H4 (cell line): ENCODE measurements at regions not wholly inside any gene's neighbourhood (a gene's known extent, or its start where the extent isn't known, plus 50 kb on each side); places are given as distances from the start of the nearest gene placed in this dataset.
A peak's percentile ranks its signal among the peaks of the same experiment; 100 is the strongest.
"Not testable (repeated sequence)": the region's sequence is repeated elsewhere in the genome, so short reads cannot be mapped to it uniquely, and the experiment has no call there.

ENCODE experiments used
- DNase-seq: peaks from one replicate; pipeline ENCODE4 v3.0.0-alpha.2; 2015; ENCODE audit warnings: low spot score

DNA sequence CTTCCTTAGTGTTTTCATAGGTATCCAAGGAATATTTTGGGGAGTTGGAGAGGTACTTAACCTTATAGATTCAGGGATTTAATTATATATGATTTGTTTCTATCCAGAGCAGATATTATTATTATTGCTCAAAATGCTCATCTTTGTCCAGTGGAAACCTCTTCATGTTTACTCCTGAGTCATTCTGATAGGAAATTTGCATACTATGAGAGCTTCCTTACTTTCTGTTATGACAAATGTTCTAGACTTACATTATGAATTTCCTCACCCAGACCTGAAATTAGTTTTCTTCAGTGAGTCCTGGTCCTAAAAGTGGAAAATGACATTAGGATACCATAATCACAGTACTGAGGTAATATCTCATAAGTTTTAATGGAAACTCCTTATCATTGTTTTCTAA is 57.5 kb upstream of the PLPPR5 start:
- no peak for DNase-seq

DNA sequence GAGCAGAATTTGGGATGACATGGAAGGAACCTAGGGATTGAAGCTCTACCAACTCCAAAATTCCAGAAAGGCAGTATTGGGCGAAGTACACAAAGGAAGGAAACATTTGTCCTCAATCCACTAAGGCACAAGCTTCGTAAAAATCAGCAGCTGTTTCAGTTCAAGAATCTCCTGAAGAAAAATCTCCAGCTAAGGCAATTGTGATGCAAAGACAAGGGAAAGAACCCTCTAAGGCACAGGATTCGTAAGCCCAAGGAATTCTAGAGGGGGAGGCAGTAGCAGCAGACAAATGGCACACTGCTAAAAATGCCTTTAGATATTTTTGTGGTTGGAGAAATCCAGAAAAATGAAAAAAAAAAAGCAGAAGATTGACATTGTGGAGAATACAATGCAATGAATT is 64.5 kb upstream of the PLPPR5 start:
- DNase-seq, result no peak

DNA sequence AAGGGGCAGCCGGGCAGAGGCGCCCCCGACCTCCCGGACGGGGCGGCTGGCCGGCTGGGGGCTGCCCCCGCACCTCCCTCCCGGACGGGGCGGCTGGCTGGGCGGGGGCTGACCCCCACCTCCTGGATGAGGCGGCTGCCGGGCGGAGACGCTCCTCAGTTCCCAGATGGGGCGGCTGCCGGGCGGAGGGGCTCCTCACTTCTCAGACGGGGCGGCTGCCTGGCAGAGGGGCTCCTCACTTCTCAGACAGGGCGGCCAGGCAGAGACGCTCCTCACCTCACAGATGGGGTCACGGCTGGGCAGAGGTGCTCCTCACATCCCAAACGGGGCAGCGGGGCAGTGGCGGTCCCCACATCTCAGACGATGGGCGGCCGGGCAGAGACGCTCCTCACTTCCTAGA is 73.9 kb upstream of the PLPPR5 start:
- DNase-seq, result not testable (repeated sequence)

DNA sequence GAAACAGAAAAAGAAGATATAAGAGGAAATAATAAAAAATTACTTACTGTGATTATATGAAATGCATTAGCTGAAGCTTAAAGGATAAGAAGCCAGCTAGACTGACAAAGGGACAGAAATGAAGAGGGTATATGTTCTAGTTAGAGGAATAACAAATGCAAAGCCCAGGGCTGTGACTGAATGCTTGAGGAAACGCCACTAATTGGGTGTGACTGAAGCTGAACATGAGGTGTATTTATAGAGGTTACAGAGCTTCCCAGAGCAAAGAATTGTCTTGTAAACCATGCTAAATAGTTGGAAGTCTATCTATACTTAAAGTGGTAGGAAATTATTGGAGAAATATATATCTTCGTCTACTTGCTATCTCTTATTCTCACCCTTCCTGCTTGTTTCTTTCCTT is 77.7 kb upstream of the PLPPR5 start:
- DNase-seq, result no peak

DNA sequence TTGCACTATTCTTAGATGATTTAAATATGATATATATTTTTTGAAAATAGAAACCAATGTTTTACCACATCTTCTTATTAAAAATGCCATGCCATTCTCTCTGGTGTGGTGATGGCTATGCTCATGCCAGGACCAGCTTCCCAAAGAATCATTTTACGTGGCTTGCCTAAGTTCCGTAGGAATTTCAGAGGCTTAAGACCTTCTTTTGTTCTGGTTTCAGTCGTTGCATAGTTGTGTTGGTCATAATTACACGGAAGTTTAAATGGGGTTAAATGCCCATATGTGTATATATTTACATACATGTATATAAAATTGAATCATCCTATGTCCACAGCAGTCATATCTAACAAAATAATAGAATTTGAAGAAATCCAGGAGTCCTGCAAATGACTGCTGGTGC is 78.7 kb upstream of the PLPPR5 start:
- DNase-seq, result no peak

DNA sequence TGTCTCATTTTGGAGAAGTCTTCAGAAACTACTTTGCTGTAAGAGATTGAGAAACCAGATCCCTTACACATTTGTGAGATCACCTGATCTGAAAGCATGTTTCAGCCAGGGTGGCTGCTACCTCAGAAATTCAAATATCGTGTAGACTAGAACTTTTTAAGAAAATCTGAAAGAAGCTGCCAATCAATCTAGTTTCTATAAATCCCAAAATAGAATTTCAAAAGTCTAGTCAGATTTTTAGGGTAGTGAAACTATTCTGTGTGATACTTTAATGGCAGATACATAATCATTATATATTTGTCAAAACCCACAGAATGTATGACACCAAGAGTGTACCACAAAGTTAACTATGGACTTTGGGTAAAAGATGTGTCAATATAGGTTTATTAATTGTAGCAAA is 79.9 kb upstream of the PLPPR5 start:
- no peak for DNase-seq

DNA sequence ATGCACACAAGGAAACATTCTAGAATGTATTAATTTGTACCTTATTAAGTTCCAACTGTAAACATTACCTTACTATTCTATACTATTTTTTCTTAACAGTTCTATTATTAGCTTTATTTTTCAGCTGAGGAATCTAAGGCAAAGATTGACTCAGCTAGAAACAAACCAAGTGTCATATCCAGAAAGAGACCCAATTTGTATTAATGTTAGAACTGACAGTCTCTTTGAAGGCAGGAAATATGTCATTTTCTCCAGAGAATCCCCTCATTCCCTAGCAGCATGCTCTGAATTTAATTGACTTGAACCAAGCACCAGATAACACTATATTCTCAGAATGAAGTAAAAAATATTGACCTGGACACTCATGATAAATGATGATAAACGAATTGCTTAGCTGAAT is 81.4 kb upstream of the PLPPR5 start:
- DNase-seq, result no peak

DNA sequence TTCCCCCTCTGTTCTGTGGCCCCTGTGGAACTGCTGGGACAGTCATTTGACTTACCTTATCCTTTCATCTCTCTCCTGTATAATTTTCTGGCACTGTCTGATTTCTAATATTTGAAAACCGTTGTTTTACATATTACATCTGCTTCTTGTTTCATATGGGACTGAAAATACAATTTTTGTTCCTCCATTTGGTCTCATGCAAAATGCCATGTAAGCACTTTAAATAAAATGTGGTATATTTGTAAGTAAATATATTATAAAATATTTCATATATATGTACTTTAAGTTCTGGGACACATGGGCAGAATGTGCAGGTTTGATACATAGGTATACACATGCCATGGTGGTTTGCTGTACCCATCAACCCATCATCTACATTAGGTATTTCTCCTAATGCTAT is 93.9 kb upstream of the PLPPR5 start:
- DNase-seq, result no peak

DNA sequence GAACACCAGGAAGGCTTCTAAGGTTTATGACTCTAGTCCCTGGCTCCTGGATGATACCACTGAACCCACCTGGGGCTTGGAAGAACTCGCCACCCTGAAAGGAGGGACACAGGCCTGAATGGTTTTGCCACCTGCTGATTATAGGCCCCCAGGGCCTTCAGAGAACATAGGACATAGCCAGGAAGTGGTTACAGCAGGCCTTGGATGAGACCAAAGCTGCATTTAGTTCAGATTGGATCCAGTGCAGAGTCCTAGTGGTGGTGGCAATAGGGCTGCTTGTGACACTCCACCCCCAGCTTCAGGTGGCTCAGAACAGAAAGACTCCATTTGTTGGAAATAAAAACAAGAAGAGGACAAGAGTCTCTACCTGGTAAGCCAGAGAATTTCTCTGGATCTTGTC is 101.6 kb upstream of the PLPPR5 start:
- DNase-seq, result no peak

DNA sequence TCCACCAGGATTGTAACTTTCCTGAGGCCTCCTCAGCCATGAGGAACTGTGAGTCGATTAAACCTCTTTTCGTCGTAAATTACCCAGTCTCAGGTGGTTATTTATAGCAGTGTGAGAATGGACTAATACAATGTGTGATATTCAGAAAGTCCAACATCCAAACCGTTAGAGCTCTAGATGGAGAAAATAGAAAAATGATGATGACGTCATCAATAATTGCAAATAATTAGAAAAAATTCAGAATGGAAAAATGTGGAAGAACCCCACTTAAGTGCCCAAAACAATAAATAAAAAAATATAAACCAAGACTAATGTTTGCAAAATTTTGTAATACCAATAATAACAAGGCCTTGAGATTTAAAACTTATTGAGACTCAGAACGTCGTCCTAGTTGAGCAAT is 103.0 kb upstream of the PLPPR5 start:
- DNase-seq, result no peak

DNA sequence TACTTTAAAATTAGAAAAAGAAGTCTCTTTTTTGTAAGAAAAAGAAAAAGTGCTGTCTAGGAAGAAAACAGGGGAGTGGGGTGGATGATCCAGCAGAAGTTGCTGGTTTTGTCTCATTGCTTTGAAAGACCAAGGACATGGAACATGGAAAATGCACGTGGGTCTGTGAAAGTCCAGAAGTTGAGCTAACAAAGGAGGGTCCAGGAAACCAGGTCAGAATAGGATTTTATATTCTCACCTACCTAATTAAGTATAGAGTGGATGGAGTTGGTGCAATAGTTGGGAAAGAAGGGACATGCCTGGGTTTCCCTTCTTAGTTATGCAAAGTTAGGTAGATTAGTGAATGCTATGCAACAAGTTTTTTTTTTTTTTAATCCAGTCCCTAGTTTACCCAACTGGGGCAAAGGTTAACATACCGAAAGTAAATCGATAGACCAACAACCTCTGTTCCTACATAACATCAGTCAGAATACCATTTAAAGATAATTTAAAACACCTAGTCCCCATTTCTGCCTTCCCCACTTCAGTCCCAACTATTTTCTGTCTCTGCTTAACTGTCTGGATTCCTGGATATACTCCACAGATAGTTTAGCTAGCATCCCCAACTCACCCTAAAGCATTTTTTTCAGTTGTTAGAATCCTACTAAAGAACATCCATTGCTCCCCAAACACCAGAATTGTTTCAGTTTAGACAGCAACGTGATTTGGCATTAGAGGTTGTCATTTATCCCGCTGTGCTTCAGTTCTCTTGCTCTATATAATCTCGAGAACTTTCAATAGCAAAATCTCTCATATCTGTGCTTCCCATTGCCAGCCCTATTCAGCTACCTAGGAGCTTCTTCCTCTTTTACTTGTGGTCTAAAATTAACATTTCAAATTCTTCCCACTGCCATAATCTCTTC is 105.7 kb upstream of the PLPPR5 start:
- no peak for DNase-seq

DNA sequence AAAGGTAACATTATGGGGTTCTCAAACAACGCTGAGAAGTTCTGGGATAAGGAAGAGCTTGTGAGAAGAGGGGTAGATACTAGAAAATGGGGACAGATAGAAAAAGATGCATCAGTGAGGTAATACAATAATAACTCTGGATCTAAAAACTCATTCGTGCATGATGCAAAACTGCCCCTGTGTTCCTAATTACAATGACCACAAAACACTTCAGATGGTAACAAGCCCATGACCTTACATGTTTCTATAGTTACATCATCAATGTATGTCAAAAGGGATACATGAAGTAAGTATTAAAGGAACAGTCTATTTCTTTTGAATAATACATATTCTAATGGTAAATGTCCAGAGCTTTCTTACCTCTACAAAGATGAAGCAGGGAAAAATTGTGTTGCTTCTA is 110.6 kb upstream of the PLPPR5 start:
- DNase-seq, result no peak

DNA sequence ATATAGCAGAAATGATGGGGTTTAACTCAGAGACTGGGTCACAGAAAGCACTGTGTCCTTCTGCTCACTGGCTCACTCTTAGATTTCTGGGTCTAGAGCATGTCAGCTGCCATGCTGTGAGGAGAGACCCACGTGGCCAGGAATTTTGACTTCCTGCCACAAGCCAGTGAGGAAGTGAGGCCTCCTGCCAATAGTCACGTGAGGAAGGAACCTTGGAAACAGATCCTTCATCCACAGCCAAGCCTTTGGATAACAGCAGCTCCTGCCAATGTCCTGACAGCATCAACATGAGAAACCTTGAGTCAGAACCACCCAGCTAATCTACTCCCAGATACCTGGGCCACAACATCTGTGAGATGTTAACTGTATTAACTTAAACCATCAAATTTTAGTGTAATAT is 114.5 kb upstream of the PLPPR5 start:
- peak; percentile 4 for DNase-seq

DNA sequence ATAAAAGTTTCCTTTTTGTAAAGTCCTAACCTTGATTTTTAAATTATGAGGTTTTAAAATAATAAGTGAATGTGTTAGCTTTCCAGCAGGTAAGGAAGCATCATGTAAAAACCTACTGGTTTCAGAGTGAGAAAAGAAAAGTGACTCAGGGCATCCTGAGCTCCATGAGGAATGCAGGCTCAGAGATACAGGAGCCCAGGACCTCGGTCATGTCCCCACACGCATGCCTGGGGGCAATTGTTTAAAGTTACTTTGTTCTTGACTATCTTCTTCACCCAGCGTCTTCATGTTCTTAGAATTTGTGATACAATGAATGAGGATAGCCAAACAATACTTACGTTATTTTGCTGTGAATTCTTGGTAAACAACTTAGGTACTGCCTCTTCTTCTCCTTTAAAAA is 117.4 kb upstream of the PLPPR5 start:
- no peak for DNase-seq

DNA sequence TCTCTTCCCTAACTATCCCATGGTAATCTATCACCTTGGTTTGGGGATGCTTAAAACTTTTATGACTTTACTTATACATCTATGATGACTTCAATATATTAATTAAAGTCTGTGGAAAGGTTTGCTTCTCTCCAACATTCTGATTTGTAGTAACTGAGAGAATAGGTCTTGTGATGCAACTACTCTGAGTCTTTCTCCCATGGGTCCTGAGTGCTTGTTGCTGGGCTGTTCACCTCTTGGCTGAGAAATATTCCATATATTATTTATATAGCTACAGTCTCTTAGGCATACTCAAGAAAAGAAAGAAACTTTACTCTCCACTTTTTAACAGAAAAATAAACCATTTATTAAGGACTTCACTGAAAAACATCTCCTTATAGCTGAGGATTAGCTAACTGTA is 119.3 kb upstream of the PLPPR5 start:
- DNase-seq, result no peak

DNA sequence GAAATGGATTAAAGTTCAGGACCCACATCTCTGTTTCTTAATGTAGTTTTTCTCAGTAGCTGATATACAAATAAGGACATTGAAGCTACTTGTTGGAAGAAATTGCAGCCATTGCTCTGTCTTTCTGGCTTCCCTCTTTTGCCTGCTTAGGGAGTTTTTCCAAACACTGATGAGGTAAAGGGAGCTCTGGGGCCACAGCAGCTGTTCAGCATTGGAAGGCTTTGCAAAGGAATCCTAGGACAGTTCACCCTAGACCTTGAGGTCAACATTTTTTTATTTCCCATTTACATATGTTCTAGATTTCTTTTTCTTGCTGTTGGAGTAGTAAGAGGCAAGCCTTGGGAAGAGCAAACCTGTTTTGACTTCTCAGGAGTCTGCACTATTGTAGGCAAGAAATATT is 126.9 kb upstream of the PLPPR5 start:
- no peak for DNase-seq

DNA sequence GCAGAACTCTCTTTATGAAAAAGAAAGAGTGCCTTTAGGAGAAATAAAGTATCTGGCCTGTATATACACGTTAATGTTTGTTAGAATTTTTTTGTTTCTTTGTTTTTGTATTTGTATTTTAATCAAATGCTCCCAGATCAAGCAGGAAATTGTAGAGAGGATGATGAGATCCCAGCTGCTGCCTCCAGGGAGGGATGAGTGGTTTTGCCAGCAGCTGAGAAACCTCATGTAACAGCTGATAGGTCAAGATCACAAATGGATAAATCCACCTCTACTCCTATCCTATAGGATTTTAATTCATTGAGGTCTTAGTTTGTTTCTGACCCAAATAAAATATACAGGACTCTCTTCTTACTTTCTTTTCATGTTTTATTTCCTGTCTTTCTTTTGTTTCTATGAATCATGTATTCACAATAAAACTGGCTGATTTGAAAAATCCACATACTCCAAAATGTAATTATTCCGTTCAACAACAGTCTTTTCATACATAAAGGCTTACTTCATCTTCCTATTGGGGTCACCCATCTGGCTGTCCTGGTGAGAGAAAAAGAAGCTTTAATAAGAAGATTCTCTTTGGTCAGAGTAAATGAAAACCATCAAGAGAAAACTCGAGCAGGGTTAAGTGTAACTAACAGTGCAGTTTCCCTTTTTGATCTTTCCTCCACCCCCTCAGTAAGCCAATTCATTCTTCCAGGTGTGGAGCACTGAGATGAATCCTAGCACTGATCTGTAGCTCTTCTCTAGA is 129.3 kb upstream of the PLPPR5 start:
- DNase-seq, result no peak

DNA sequence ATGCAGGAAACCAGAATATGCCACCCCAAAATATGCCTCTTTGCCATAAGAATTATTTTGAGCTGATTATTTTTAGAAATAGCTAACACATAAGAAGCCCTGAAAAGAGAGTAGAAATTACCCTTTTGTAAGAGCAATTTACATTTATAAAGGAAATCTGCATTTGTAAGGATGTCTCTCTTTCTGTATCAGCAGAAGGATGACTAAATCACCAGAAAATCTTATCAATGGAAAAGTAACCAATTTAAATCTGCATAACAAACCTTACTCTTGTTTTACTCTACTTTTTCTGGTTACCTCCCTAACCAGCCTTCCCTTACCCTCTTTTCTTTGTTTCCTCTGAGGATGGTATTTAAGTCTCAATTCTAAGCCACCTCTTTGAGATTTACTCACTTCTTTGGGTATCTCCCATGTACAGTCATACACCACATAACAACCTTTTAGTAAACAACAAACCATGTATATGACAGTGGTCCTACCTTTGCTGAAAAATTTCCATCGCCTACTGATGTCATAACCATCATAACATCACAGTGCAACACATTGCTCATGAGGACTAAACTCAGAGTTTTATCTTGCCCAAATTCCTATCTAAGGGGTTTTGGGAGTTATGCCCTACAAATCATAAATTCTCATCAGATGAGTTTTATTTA is 126.6 kb upstream of the PLPPR4 start:
- no peak for DNase-seq

DNA sequence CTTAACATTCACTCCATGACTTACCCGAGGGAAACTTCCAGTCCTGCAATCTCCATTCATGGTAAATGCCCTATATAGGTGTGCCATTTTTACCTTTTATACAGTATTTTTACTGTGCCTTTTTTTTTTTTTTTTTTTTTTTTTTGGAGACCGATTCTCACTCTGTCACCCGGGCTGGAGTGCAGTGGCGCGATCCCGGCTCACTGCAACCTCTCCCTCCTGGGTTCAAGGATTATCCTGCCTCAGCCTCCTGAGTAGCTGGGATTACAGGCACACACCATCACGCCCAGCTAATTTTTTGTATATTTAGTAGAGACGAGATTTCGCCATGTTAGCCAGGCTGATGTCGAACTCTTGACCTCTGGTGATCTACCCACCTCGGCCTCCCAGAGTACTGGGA is 124.4 kb upstream of the PLPPR4 start:
- peak; percentile 14 for DNase-seq

DNA sequence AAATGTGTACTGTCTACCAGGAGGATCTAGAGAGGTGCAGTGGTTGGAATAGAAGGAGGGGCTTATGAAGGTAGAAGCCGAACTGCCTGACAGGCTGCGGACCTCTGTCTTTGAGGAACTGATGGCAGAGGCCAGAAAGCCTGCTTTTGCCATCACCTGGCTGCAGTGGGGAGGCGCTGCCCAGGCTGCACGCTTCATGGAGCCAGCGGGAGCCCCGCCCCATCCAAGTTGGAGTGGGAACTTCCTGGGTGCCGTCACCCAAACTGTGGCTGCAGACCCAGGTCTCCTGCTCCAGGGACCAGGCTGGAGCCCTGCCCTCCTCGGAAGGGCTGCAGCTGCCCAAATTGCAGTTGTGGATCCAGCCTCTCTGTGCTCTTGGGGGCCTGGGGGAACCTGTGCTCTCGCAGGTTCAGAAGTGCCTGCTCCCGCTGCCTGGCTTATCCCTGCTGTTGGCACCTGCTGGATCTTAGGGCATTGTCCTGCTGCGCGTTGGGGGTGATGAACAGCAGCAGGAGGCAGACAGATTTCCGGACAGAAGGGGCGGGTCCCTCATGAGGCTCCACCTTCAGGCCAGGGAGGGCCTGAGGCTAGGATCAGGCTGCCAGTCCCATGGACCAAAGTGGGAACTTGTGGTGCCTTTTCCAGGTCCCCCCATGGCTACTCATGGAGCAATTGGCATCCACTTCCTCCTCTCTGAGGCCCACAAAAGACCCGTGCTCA is 118.0 kb upstream of the PLPPR4 start:
- DNase-seq, result no peak

DNA sequence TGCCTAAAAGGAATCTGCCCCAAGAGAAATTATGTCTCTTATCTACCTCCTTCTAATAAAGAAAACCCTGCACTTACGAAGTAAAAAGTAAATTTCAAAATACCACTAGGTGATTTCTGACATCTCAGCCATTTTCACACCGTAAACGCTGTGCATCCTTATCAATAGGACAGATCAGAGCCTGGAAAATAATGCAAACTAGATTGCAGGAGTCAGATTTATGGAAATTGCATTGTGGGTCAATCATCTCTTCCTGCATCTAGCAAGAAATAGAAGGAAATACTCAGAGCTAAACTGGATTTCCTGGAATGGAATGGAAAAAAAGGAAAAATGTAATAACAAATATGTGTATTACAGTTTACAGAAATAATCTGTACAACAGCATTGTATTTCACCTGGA is 114.3 kb upstream of the PLPPR4 start:
- no peak for DNase-seq

DNA sequence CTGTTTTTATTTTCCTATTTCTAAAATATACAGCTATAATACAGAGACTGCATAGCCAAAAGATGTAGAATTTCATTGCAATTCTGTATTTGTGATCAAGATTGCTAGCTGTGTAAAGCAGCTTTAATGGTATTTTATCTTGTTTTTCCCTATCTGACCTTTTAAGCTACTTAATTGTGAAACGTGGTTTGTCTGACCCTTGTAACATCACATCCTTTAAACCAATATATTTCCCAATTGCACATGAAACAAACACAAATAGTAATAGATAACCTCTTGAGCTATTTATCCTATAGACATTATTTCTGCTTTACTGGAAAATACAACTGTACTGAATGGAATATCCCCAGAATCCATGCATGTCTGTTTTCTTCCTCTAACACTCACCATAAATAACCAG is 112.2 kb upstream of the PLPPR4 start:
- DNase-seq, result no peak
